ENCODE measurements at regions not wholly inside any gene's neighbourhood (a gene's known extent, or its start where the extent isn't known, plus 50 kb on each side); places are given as distances from the start of the nearest gene placed in this dataset.

GRCh38 chr3:63089007-63089750, 188.9 kb upstream of the SYNPR start (continued):
- TF ChIP-seq FOXA3 (CRISPR knock-in tag; IDR thresholded peaks at IDR 0.05), result peak; percentile 83
- TF ChIP-seq SIX1 (CRISPR knock-in tag; IDR thresholded peaks at IDR 0.05; ENCODE audit: borderline replicate concordance), result peak; percentile 79; the same call in 1 of the 2 replicates
- TF ChIP-seq IKZF5 (CRISPR knock-in tag; IDR thresholded peaks at IDR 0.05), result no peak
- TF ChIP-seq ZNF142 (CRISPR knock-in tag; IDR thresholded peaks at IDR 0.05), result no peak
- peak; percentile 25; the same call in 1 of the 2 replicates for TF ChIP-seq HNF4A (CRISPR knock-in tag; IDR thresholded peaks at IDR 0.05)
- TF ChIP-seq ZNF670 (CRISPR knock-in tag; IDR thresholded peaks at IDR 0.05; ENCODE audit: borderline replicate concordance), result no peak
- TF ChIP-seq GPBP1L1 (CRISPR knock-in tag; IDR thresholded peaks at IDR 0.05), result no peak
- TF ChIP-seq ZNF432 (CRISPR knock-in tag; IDR thresholded peaks at IDR 0.05; ENCODE audit: borderline replicate concordance), result no peak
- TF ChIP-seq ZNF746 (CRISPR knock-in tag; IDR thresholded peaks at IDR 0.05), result no peak
- TF ChIP-seq ZNF484 (CRISPR knock-in tag; IDR thresholded peaks at IDR 0.05; ENCODE audit: borderline replicate concordance, low read depth), result no peak
- TF ChIP-seq HNRNPLL (IDR thresholded peaks at IDR 0.05; ENCODE audit: low read depth, low read length, poor library complexity, severe bottlenecking), result no peak
- TF ChIP-seq GMEB2 (CRISPR knock-in tag; IDR thresholded peaks at IDR 0.05; ENCODE audit: low read depth), result no peak
- no peak for TF ChIP-seq UBTF (CRISPR knock-in tag; IDR thresholded peaks at IDR 0.05)
- no peak for TF ChIP-seq NR0B2 (CRISPR knock-in tag; IDR thresholded peaks at IDR 0.05)
- TF ChIP-seq ZNF570 (CRISPR knock-in tag; IDR thresholded peaks at IDR 0.05; ENCODE audit: borderline replicate concordance), result no peak
